ENCODE measurements at regions not wholly inside any gene's neighbourhood (a gene's known extent, or its start where the extent isn't known, plus 50 kb on each side); places are given as distances from the start of the nearest gene placed in this dataset.

DNA sequence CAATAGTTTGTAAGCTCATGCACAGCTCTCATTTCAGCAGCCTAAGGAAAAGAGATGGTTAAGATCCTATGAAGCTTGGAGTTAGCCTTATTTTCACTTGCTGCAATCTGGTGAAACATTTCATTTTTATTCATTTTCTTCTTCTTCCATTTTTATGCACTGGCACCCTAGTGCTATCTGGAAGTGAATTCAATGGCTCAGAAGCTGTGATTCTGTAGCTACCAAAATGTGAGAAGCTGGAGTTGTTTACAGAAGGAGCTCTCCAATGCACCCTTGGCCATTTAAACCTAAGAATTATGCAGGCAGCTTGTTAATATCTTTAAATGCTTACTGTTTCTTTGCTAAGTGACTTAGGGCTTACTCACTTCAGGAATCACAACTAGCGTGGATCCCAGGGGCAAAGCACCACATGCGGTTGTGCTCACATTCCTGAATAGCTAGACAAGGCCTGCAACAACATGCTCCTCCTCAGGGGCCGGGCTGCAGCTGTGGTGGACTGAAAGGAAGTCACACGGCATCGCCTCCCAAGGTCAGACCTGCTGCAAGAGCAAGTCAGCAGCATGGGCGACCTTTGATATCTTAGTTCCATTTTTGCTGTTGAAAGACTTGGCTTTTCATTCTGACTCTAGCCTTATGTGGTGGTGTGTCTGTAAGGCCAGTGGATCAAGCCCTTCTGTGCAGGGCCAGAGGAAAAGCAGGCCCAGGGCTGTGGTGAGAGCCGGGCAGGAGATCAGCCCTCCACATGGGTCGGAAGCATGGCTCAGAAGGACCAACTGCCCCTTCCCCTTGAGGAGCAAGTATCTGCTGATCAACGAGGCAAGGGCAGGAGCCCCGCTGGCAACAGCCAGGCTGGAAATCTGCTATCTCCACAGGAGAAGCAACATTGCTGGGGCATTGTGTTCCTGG is 91.9 kb upstream of the MBL2 start:
- ATAC-seq, result no peak
- H3K4me3 Mint-ChIP-seq, result no peak overlapping the region
- TF ChIP-seq, protein P1, sequence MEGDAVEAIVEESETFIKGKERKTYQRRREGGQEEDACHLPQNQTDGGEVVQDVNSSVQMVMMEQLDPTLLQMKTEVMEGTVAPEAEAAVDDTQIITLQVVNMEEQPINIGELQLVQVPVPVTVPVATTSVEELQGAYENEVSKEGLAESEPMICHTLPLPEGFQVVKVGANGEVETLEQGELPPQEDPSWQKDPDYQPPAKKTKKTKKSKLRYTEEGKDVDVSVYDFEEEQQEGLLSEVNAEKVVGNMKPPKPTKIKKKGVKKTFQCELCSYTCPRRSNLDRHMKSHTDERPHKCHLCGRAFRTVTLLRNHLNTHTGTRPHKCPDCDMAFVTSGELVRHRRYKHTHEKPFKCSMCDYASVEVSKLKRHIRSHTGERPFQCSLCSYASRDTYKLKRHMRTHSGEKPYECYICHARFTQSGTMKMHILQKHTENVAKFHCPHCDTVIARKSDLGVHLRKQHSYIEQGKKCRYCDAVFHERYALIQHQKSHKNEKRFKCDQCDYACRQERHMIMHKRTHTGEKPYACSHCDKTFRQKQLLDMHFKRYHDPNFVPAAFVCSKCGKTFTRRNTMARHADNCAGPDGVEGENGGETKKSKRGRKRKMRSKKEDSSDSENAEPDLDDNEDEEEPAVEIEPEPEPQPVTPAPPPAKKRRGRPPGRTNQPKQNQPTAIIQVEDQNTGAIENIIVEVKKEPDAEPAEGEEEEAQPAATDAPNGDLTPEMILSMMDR (IDR thresholded peaks at IDR 0.05), result no peak
- intact Hi-C loops (cut with micrococcal nuclease), result no loop called here
- no peaks in the 10 kb centered on the region for H3K27me3 Mint-ChIP-seq
- peaks cover 7% of the 10 kb centered on the region for H3K9me3 Mint-ChIP-seq
- H3K27ac Mint-ChIP-seq, result no peak overlapping the region
- POLR2A ChIA-PET, result no interaction called here
- no peaks in the 10 kb centered on the region for H3K4me1 Mint-ChIP-seq (ENCODE audit: low read depth)
- CTCF ChIA-PET, result no interaction called here
- no peak for DNase-seq
- H3K36me3 Mint-ChIP-seq (ENCODE audit: low read depth), result no peaks in the 10 kb centered on the region

DNA sequence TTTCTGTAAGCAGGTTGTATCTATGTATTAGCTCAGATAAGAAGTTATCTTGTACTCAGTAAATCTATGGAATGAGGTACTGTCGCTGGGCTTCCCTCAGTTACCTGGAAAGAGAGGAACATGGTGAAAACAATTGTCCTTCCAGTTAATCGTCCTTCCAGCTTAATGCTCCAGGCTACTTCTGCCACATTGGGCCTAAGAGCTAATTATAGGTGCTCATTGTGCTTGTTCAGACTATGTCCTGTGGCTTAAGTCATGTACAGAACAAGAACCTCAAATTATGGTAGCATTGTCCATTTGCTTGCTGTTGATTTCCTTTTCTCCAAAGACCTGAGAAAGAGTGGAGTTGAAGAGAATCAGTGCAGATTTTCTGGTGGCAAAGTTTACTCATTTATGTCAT is 86.1 kb upstream of the MBL2 start:
- DNase-seq, result no peak
- no peaks in the 10 kb centered on the region for H3K4me1 Mint-ChIP-seq (ENCODE audit: low read depth)
- H3K27me3 Mint-ChIP-seq, result no peaks in the 10 kb centered on the region
- ATAC-seq, result no peak
- TF ChIP-seq, protein P1 (IDR thresholded peaks at IDR 0.05), result no peak
- H3K27ac Mint-ChIP-seq, result no peak overlapping the region
- intact Hi-C loops (cut with micrococcal nuclease), result no loop called here
- H3K4me3 Mint-ChIP-seq, result no peak overlapping the region
- ChIA-PET CTCF (no interaction called here), POLR2A (no interaction called here)
- peaks cover 2% of the 10 kb centered on the region for H3K9me3 Mint-ChIP-seq
- no peaks in the 10 kb centered on the region for H3K36me3 Mint-ChIP-seq (ENCODE audit: low read depth)

DNA sequence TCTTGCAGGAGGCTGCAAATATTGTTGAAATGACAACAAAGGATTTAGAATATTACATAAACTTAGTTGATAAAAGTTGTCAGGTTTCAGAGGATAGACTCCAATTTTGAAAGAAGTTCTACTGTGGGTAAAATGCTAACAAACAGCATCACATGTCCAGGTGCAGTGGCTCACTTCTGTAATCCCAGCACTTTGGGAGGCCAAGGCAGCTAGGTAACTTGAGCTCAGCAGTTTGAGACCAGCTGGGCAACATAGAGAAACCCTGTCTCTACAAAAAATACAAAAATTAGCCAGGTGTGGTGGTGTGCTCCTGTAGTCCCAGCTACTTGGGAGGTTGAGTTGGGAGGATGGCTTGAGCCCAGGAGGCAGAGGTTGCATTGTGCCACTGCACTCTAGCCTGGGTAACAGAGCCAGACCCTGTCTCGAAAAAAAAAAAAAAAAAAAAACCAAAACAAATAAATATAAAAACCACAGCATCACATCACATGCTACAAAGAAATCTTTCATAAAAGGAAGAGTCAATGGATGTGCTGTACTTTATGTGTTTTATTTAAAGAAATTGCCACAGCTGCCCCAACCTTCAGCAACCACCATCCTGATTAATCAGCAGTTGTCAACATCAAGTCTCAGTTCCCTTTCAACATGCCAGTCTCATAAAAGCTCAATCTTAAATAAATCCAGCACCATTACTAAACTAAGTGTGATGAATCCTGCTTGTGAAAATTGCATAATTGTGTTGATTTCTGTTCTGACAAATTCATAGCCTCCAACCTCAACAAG is 83.2 kb upstream of the MBL2 start:
- DNase-seq (no peak), ATAC-seq (no peak)
- Mint-ChIP-seq H3K9me3 (no peaks in the 10 kb centered on the region), H3K27me3 (no peaks in the 10 kb centered on the region), H3K4me3 (no peak overlapping the region), H3K27ac (no peak overlapping the region), H3K4me1 (ENCODE audit: low read depth) (no peaks in the 10 kb centered on the region), H3K36me3 (ENCODE audit: low read depth) (no peaks in the 10 kb centered on the region)
- intact Hi-C loops (cut with micrococcal nuclease), result no loop called here
- TF ChIP-seq, protein P1 (IDR thresholded peaks at IDR 0.05), result no peak
- CTCF ChIA-PET, result no interaction called here
- POLR2A ChIA-PET, result no interaction called here

DNA sequence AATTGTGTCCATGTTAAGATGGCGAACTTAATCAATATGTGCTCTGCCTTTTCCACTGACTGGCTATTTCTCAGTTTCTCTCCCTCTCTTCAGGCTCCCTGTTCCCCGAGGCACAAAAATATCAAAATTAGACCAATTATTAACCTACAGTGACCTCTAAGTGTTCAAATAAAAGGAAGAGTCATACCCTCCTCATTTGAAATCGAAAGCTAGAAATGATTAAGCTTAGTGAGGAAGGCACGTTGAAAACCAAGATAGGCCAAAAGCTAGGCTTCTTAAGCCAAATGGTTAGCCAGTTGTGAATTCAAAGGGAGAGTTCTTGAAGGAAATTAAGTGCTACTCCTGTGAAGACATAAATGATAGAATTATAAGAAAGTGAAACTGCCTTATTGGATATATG is 81.1 kb upstream of the MBL2 start:
- CTCF ChIA-PET, result no interaction called here
- no peak for DNase-seq
- intact Hi-C loops (cut with micrococcal nuclease), result no loop called here
- no peaks in the 10 kb centered on the region for H3K4me1 Mint-ChIP-seq (ENCODE audit: low read depth)
- TF ChIP-seq, protein P1 (IDR thresholded peaks at IDR 0.05), result no peak
- ATAC-seq, result no peak
- peaks cover 4% of the 10 kb centered on the region for H3K27me3 Mint-ChIP-seq
- POLR2A ChIA-PET, result no interaction called here
- no peak overlapping the region for H3K27ac Mint-ChIP-seq
- no peaks in the 10 kb centered on the region for H3K36me3 Mint-ChIP-seq (ENCODE audit: low read depth)
- H3K4me3 Mint-ChIP-seq, result no peak overlapping the region
- peaks cover 8% of the 10 kb centered on the region for H3K9me3 Mint-ChIP-seq

DNA sequence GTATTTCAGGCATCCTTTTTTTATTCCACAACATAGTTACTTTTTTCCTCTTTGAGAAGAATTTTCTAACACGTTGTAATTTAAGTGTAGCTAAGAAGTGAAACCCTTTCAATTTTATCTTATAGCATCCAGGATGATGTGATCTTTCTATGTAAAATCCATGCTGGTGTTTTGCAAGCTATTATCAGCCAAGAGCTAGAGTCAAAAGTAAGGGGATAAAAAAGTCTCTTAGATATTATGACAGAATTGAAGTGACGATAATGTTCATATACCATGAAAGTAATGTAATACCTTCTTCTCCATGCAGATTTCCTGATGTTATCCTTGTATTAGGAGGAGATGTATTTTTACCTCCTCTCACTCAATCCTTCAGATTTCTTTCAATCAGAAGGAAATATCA is 64.2 kb upstream of the MBL2 start:
- no peak for ATAC-seq
- ChIA-PET POLR2A (no interaction called here), CTCF (no interaction called here)
- no peaks in the 10 kb centered on the region for H3K27me3 Mint-ChIP-seq
- intact Hi-C loops (cut with micrococcal nuclease), result no loop called here
- H3K4me1 Mint-ChIP-seq (ENCODE audit: low read depth), result no peaks in the 10 kb centered on the region
- peaks cover 25% of the 10 kb centered on the region for H3K9me3 Mint-ChIP-seq
- no peak for DNase-seq
- no peak overlapping the region for H3K4me3 Mint-ChIP-seq
- H3K27ac Mint-ChIP-seq, result no peak overlapping the region
- no peaks in the 10 kb centered on the region for H3K36me3 Mint-ChIP-seq (ENCODE audit: low read depth)
- TF ChIP-seq, protein P1 (IDR thresholded peaks at IDR 0.05), result no peak
